Hypothalamus (tissue), 51 donors: ENCODE measurements at regions not wholly inside any gene's neighbourhood (a gene's known extent, or its start where the extent isn't known, plus 50 kb on each side); places are given as distances from the start of the nearest gene placed in this dataset.

Experiments used
- DNase-seq, 51 donors: peaks; one replicate each; lab custom pipeline; 2025; lab: John Stamatoyannopoulos, UW

DNA sequence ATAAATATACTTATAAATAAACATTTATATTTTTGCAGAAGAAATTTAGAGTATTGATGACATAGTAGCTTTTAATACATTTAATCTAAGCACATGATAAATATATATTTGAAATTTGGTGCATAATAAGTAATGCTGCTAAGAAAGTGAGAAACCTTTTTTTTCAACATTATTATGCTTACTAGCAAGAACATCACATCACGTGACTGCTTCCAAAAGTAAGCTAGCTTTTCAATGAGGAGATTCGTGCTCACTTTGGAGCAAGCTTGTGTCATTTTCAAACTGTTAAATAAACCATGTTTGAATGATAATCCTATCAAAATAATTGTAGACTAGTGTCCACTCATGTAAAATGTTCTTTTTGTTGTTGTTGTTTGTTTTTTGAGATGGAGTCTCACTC is 109.0 kb upstream of the SLC4A7 start:
- DNase-seq: no peak

DNA sequence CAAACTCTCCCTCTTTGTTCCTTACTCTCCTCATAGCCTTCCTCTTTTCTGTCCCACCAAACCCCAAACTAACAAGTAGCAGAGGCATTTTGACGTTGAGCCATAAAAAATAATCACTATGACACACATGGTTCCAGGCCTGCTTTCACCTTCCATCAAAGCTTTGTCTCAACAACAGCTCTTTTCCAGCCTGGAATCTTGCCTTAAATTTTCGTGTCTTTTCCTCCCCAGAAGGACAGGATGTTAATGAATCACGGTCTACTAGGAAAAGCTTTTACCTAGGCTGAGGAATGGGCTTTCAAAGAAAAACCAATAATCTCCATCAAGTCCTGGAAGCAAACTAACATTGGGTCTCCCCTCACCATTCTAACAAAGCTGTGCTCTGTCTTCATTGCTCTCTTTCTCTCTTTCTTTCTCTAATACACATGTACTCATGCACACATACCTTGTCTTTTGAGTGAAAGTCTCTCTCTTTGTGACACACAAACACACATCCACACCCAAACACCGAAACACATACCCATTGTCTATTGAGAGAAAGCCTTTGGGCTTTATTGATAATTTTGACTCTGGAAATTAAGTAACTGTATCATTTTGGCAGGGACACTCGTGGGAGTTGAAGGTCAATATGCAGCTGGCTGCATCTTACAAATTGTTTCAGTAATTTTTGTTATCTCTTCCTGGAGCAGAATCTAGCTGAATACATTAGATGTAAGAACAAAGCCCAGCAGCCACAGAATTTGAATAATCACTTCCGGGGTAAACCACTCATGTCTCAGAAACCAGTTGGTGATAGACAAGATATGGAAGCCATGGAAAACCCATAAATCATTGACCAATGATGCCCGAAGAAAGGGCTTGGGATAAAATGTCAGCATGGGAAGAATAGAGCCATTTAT is 107.4 kb upstream of the SLC4A7 start:
- no peak for DNase-seq

- DNase-seq: peak in 1 of 51 donors; percentile 43
These were observed 106.5 kb upstream of the SLC4A7 start for GRCh38 chr3:27590437-27591298.

DNA sequence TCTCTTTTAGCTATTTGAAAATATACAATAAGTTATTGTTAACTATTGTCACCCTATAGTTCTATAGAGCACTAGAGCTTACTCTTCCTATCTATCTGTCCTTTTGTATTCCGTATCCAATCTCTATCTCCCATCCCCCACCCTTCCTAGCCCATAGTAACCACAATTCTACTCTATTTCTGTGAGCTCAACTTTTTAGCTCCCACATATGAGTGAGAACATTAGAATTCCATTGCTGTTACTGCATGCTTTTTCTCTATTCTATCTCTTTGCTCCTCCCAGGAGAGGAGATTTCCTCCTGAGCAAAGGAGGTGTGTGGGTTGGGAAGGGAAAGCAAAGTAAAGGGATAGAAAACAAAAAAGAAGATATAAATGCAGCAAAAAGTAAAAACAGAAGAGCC is 105.6 kb upstream of the SLC4A7 start:
- DNase-seq: no peak

GRCh38 chr3:27585429-27585828 is 101.2 kb upstream of the SLC4A7 start:
- DNase-seq: no peak

GRCh38 chr3:27584874-27585273 is 100.7 kb upstream of the SLC4A7 start:
- DNase-seq: no peak

- DNase-seq: no peak
These were observed 97.7 kb upstream of the SLC4A7 start for GRCh38 chr3:27581852-27582251.

GRCh38 chr3:27578032-27578431 is 93.8 kb upstream of the SLC4A7 start:
- no peak for DNase-seq

GRCh38 chr3:27577504-27577903 is 93.3 kb upstream of the SLC4A7 start:
- DNase-seq: no peak

GRCh38 chr3:27576171-27576570 is 92.0 kb upstream of the SLC4A7 start:
- DNase-seq: no peak

DNA sequence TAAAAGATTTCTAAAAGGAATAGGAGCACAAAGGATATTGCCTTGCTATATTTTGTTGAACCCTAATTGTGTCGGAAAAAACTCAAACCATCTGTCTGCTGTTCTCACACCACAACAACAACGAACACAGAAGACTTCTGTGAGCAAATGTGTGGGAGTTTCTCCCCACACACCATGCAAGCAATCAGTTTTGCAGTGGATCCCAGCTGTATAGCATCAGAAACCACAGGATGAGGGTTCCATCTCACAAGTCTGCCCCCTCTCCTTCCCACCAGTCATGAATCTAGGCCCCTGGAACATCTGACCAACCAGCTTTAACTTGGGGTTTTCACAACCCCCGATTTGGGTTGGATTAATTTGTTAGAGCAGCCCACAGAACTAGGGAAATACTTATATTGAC is 91.3 kb upstream of the SLC4A7 start:
- DNase-seq: peak in 1 of 51 donors; percentile 20

DNA sequence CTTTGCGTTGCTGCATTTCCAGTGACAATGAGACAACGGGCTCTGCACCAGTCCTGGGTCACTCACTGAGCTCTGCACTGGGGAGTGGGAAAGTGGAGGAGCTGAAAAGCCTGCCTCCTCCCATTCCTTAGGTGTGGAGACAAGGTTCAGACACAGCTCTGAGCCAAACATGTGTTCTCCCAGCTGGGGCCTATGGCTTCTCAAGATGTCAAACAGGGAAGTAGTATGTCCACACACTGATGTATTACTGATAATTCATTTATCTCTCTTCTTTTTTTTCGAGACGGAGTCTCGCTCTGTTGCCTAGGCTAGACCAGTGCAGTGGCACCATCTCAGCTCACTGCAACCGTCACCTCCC is 90.2 kb upstream of the SLC4A7 start:
- no peak for DNase-seq

DNA sequence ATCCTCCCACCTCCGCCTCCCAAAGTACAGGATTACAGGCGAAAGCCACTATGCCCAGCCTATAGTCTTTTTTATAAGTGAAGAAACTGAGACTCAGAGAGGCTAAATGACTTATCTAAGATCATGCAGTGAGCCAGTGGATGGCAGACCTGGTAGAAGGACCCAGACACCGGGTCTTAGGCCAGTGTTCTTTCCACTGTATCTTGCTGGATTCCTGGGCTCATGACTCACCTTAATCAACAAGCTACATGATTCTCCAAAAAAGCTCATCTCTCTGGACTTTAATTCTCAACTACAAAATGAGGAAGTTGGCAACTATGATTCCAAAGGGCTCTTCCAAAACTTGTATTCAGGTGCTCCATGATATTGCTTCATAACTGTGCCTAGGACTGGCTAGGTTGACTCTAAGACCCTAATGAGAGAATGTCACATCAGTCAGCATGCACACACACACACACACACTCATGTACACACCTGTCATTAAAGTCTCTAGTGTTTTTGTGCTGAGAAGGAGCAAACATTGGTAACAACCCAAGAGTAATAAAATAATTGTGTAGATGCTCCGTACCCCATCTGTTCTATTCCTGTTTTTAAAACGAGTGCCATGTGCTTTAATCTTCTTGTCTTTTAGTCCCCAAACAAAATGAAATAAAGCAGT is 89.7 kb upstream of the SLC4A7 start:
- no peak for DNase-seq

DNA sequence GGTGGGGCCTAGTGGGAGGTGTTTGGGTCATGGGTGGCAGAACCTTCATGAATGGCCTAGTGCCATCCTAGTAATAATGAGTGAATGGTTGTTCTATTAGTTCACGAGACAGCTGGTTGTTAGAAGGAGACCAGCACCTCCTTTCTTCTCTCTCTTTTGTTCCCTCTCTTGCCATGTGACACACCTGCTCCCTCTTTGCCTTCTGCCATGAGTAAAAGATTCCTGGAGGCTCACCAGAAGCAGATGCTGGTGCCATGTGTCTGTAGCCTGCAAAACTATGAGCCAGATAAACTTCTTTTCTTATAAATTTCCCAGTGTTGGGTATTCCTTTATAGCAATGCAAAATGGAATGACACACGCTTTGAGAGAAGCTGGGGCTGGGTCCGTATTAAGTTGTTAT is 89.0 kb upstream of the SLC4A7 start:
- no peak for DNase-seq

DNA sequence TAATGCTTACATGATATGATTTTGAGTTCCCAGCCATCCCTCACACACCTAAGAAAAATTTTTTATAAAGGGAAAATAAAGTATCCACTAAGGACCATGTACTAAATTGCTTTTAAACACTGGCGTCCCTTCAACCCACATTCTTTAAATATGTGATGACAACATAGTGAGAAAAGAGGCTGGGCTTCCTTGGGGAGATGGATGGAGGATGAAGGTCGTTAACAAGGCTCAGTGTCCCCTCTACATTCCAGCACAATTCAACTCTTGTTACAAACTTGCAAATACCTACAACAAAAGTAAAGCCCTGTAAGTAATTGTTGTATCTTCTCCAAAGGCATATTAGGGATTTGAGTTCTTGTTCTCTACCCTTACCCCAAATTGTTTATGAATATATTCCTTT is 87.2 kb upstream of the SLC4A7 start:
- DNase-seq: no peak

DNA sequence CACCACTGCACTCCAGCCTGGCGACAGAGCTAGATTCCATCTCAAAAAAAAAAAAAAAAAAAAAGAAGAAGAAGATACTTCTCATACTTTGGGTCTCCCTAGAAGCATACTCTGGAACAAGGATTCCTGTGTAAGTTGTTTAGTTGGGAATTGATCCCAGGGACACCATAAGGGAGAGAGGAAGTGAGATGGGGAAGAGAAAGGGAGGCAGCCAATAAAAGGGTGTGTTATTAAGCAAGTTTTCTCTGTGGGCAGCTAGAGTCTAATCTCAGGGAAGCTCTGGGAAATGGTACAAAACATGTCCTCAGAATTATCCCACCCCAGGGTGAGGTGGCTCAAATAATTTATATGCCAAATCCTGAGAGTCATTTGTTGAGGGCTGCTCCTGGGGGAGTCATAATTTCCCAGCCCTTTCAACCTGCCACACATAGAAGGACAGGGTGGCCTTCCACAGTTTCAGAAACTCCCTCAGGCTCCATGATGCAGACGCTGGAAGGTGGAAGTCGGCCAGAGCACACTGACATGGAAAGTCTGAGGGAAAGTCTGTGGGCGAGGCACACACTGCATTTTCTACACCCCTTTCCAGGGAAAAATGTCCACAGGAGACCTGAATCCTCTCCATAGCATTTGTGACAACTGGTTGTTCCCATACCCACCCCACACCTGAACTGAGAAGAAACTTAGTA is 86.4 kb upstream of the SLC4A7 start:
- DNase-seq: no peak

DNA sequence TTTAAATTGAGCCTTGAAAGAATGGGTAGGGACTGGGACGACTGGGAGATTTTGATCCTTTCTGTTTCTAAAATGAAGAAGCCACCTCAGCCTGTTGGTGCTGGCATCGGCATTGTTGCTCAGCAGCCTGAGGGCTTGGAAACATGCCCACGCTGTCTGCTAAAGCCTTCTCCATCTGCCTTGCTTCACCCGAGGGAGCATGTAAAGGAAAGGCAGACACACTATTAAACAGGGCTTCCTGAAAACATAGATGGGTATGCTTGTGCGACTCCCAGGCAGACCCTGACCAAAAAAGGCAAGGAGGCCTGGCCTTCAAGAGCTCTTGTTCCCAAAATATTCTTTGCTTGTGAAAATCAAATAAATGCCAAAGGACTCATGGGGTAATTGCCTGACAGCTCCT is 84.2 kb upstream of the SLC4A7 start:
- peak in 31 of 51 donors; percentile 0 to 64 (median 8) for DNase-seq

GRCh38 chr3:27567251-27567650 is 83.1 kb upstream of the SLC4A7 start:
- DNase-seq: no peak

DNA sequence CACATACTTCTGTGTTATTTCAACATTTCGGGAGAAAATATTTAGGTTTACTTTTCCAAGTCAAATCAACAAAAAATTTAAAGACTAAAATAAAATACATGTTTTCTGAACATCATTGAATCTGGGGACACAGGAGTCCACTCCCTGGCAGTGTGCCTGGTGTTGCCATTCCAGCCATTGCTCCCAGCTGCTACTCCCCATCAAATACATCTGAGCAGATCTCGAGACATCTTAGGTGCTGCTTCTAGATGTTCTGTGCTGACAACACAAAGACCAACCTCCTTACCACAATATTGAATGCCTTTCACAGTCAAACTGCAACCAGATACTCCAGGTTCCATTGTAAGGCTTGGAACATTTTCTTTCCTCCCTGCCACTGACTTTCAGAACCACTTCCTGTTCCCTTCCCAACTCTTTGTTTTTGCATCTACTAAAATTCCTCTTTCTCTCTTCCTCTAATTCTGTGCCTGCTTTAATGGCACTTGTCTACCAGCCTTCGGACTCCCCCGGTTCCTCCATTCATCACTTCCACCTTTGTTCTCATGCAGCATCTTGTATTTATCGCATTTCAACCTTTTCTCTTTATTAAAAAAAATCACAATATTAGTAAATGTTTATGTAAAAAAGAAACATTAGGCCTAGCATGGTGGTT is 81.1 kb upstream of the SLC4A7 start:
- no peak for DNase-seq

- DNase-seq: no peak
These were observed 77.4 kb upstream of the SLC4A7 start for GRCh38 chr3:27561576-27561975.
